ENCODE measurements at regions not wholly inside any gene's neighbourhood (a gene's known extent, or its start where the extent isn't known, plus 50 kb on each side); places are given as distances from the start of the nearest gene placed in this dataset.

- H3K36me3 ChIP-seq, result no peaks in the 10 kb centered on the region
- H3K4me3 ChIP-seq, result no peak overlapping the region
- no peak for TF ChIP-seq CTCF (IDR thresholded peaks at IDR 0.05; ENCODE audit: low read depth, low read length)
- no peaks in the 10 kb centered on the region for H3K4me1 ChIP-seq (ENCODE audit: low read depth)
- no peak for DNase-seq (ENCODE audit: low read depth in 1 of 2, low spot score in 1 of 2)
- no peaks in the 10 kb centered on the region for H3K9me3 ChIP-seq (ENCODE audit: low read depth)
- peaks cover 3% of the 10 kb centered on the region for H3K27me3 ChIP-seq
- no peak overlapping the region for H3K27ac ChIP-seq
Measured at GRCh38 chr1:229880271-229881170, 186.5 kb upstream of the GALNT2 start.

DNA sequence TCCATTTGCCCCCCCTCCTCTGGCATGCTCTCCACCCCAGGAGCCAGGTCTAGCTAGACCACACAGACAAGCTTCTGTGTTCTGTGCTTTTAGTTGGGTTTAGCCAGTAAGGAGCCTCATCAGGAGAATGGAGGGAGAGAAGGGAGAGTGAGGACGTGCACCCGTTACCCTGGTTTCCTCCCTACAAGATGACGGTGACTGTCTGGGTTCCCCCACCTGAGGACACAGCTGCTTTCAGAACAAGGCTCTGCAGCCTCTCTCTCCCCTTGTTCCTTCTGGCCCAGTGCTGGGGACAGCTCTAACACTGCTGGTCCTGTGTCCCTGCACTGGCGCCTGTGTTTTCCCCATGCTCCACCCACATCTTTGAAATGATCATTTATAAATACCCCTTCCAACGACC, 184.4 kb upstream of the GALNT2 start:
- DNase-seq (ENCODE audit: low read depth in 1 of 2, low spot score in 1 of 2), result no peak
- TF ChIP-seq CTCF (IDR thresholded peaks at IDR 0.05; ENCODE audit: low read depth, low read length), result no peak
- Histone ChIP-seq H3K9me3 (ENCODE audit: low read depth) (no peaks in the 10 kb centered on the region), H3K27me3 (peaks cover 3% of the 10 kb centered on the region), H3K4me1 (ENCODE audit: low read depth) (no peaks in the 10 kb centered on the region), H3K27ac (no peak overlapping the region), H3K4me3 (no peak overlapping the region), H3K36me3 (no peaks in the 10 kb centered on the region)

- Histone ChIP-seq H3K4me3 (no peak overlapping the region), H3K27me3 (no peaks in the 10 kb centered on the region), H3K36me3 (no peaks in the 10 kb centered on the region), H3K4me1 (ENCODE audit: low read depth) (no peaks in the 10 kb centered on the region), H3K27ac (no peak overlapping the region), H3K9me3 (ENCODE audit: low read depth) (no peaks in the 10 kb centered on the region)
- no peak for TF ChIP-seq CTCF (IDR thresholded peaks at IDR 0.05; ENCODE audit: low read depth, low read length)
- no peak for DNase-seq (ENCODE audit: low read depth in 1 of 2, low spot score in 1 of 2)
Measured at GRCh38 chr1:229883504-229884200, 183.4 kb upstream of the GALNT2 start.

- no peak overlapping the region for H3K27ac ChIP-seq
- no peaks in the 10 kb centered on the region for H3K27me3 ChIP-seq
- no peaks in the 10 kb centered on the region for H3K36me3 ChIP-seq
- DNase-seq (ENCODE audit: low read depth in 1 of 2, low spot score in 1 of 2), result peak in 1 of 2 donors; percentile 28
- no peaks in the 10 kb centered on the region for H3K9me3 ChIP-seq (ENCODE audit: low read depth)
- TF ChIP-seq CTCF (IDR thresholded peaks at IDR 0.05; ENCODE audit: low read depth, low read length), result no peak
- no peak overlapping the region for H3K4me3 ChIP-seq
- no peaks in the 10 kb centered on the region for H3K4me1 ChIP-seq (ENCODE audit: low read depth)
Measured at GRCh38 chr1:229884765-229885164, 182.3 kb upstream of the GALNT2 start.

DNA sequence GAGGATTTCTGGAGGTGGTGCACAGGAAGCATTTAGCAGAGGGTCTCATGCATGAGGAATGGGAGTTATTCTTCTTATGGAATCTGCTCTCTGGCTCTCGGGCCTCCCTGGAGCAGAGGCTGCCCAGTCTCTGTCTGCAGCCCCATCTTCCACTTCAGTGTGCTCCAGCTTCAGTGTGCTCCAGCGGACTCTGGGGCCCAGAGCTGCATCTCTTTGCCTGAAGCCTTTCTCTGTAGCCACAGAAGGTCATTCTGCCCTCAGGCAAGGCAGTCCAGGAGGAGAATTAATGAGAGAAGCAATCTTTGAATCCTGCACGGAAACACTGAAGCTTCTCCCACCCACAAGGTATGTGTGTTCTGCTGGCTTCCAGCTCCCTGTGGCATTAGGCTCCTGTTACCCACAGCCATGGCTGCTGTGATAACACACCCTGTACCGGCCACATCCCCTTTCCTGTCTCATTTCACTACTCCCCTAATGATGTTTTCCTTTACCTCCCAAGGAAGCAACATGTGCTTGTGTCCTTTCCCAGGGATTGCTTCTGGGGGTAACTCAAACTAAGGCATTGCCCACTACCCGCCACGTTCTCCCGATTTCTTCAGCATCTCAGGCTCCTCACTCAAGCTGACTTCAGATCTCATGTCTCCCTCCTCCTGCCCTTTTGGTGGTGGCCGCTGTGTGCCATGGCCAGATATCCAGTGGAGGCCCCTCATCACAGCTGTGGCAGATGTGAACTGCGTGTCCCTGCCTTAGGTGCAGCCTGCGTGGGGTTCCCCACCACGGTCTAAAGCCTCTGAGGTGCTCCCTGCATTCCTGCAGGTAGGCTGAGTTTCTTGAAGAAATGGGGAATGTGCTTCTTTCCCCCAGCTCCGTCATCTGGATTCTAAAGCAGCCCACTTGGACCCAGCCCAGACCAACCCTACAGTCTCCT, 181.2 kb upstream of the GALNT2 start:
- Histone ChIP-seq H3K4me3 (no peak overlapping the region), H3K27ac (no peak overlapping the region), H3K4me1 (ENCODE audit: low read depth) (no peaks in the 10 kb centered on the region), H3K36me3 (no peaks in the 10 kb centered on the region), H3K27me3 (no peaks in the 10 kb centered on the region), H3K9me3 (ENCODE audit: low read depth) (no peaks in the 10 kb centered on the region)
- no peak for DNase-seq (ENCODE audit: low read depth in 1 of 2, low spot score in 1 of 2)
- TF ChIP-seq CTCF (IDR thresholded peaks at IDR 0.05; ENCODE audit: low read depth, low read length), result no peak
